ENCODE measurements at regions not wholly inside any gene's neighbourhood (a gene's known extent, or its start where the extent isn't known, plus 50 kb on each side); places are given as distances from the start of the nearest gene placed in this dataset.

DNA sequence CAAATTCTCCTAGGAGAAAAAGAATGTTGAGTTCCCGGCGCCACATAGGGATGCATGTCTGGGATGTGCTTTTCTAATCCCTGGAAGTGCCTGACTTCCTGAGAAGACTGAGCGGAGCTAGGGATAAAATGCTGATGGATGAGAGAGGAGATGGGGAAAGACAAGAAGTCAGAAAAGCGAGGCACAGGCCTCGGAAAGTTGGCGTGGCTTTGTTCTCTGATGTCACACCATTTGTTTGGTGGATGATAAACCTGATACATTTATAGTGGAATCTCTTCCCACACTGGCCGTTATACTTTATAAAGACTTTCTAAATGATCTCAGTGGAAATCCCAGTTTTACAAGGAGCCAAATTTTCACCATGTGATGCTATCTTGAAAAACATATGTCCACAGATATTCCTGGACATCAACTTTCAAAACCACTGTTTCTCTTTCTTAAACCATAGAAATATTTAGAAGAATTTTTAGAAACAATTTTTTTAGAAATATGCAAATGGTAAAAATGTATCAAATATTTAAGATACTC, 188.8 kb upstream of the SVIL start:
- TF ChIP-seq POLR2AphosphoS5 (IDR thresholded peaks at IDR 0.05; ENCODE audit: low read length), result no peak
- TF ChIP-seq, protein P1, sequence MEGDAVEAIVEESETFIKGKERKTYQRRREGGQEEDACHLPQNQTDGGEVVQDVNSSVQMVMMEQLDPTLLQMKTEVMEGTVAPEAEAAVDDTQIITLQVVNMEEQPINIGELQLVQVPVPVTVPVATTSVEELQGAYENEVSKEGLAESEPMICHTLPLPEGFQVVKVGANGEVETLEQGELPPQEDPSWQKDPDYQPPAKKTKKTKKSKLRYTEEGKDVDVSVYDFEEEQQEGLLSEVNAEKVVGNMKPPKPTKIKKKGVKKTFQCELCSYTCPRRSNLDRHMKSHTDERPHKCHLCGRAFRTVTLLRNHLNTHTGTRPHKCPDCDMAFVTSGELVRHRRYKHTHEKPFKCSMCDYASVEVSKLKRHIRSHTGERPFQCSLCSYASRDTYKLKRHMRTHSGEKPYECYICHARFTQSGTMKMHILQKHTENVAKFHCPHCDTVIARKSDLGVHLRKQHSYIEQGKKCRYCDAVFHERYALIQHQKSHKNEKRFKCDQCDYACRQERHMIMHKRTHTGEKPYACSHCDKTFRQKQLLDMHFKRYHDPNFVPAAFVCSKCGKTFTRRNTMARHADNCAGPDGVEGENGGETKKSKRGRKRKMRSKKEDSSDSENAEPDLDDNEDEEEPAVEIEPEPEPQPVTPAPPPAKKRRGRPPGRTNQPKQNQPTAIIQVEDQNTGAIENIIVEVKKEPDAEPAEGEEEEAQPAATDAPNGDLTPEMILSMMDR (IDR thresholded peaks at IDR 0.05 in 2 of 3, conservative IDR thresholded peaks at IDR 0.05 in 1 of 3; ENCODE audit: control insufficient read depth in 2 of 3, extremely low read depth in 1 of 3, insufficient read depth in 1 of 3, low read depth in 3 of 3, low read length in 3 of 3), result no peak
